ENCODE measurements at regions not wholly inside any gene's neighbourhood (a gene's known extent, or its start where the extent isn't known, plus 50 kb on each side); places are given as distances from the start of the nearest gene placed in this dataset.

DNA sequence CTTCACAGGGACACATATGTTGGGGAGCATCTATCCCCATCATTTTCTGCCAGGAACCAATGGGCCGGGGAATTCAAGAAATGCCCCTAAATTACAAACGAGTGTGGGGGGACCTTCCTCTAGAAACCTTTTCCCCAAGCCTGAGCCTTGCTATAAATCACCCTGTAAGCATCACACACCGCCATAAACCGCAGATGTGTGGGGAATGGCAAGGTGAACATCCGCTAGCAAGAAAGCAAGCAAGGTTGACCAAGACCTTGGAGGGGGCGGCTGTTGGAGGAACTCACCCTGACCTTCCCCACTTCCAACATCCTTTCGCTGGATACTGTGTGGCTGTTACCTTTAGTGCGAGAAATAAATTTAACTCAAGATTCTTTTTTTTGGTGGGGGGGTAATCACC is 693.3 kb upstream of the TBX3 start:
- no peak for DNase-seq
- Histone ChIP-seq H3K4me1 (peaks cover 0 to 7% (median 0%) of the 10 kb centered on the region in 4 donors), H3K27ac (no peak overlapping the region), H3K9me3 (no peaks in the 10 kb centered on the region), H3K27me3 (no peaks in the 10 kb centered on the region), H3K36me3 (no peaks in the 10 kb centered on the region), H3K4me3 (no peak overlapping the region)
- WGBS, 2 donors (ENCODE audit: low coverage in 1 of 2), result 44 to 61% methylated on average over 6 to 8 of the region's 8 CpGs
- intact Hi-C loops (cut with DNase I; ENCODE audit: low total_unique reads), result no loop called here
- in situ Hi-C loops (cut with MboI; ENCODE audit: low pct_ligation_motif_present in 1 of 4, low pct_unique_long_range_greater_than_20kb in 1 of 4, low sequenced_read_pairs in 3 of 4), result no loop called here
- no peak for TF ChIP-seq POLR2AphosphoS5 (IDR thresholded peaks at IDR 0.05)

DNA sequence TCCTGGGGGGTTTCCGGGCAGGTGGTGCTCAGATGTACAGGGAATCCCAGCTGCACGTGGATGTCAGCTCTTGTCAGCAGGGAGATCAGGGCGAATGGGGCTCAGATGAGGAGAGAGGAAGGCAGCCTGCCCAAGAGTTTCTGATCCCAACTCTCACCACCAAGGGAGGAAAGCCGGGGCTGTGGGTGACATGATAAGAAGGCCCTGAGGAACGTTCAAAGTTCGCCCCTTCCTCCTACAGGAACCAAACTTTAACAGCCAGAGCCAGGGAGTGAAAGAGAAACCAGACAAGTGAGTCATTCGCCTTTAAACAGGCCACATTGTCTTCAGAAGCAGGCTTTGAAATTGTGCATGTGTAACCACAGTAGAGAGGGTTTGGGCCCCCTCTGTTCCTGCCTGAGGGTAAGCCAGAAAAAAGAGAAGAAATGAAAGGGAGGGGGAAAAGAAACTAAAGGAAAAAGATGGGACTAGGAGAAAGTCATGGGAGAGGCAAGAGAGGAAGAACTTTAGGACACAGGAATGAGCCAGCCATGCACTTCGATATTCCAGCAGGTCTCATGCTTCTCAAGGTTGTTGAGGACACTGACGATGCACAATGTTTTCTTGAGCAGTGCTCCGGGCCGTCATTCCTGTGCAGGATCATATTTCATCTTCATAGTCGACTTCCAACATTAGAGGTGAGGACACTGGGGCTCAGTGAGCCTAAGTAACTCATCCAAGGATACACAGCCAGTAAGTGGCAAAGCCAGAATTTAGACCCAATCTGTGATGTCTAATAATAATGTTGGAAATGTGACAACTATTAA is 691.4 kb upstream of the TBX3 start:
- Histone ChIP-seq H3K9me3 (no peaks in the 10 kb centered on the region), H3K4me1 (peaks cover 0 to 7% (median 0%) of the 10 kb centered on the region in 4 donors), H3K27ac (no peak overlapping the region), H3K36me3 (no peaks in the 10 kb centered on the region), H3K4me3 (no peak overlapping the region), H3K27me3 (no peaks in the 10 kb centered on the region)
- no peak for DNase-seq
- intact Hi-C loops (cut with DNase I; ENCODE audit: low total_unique reads), result no loop called here
- WGBS, 2 donors (ENCODE audit: low coverage in 1 of 2), result 34 to 46% methylated on average over 5 to 12 of the region's 12 CpGs
- in situ Hi-C loops (cut with MboI; ENCODE audit: low pct_ligation_motif_present in 1 of 4, low pct_unique_long_range_greater_than_20kb in 1 of 4, low sequenced_read_pairs in 3 of 4), result no loop called here
- TF ChIP-seq POLR2A (IDR thresholded peaks at IDR 0.05) (no peak), EP300 (IDR thresholded peaks at IDR 0.05; ENCODE audit: low read depth) (no peak), POLR2AphosphoS5 (IDR thresholded peaks at IDR 0.05) (no peak)
- TF ChIP-seq, protein P1, sequence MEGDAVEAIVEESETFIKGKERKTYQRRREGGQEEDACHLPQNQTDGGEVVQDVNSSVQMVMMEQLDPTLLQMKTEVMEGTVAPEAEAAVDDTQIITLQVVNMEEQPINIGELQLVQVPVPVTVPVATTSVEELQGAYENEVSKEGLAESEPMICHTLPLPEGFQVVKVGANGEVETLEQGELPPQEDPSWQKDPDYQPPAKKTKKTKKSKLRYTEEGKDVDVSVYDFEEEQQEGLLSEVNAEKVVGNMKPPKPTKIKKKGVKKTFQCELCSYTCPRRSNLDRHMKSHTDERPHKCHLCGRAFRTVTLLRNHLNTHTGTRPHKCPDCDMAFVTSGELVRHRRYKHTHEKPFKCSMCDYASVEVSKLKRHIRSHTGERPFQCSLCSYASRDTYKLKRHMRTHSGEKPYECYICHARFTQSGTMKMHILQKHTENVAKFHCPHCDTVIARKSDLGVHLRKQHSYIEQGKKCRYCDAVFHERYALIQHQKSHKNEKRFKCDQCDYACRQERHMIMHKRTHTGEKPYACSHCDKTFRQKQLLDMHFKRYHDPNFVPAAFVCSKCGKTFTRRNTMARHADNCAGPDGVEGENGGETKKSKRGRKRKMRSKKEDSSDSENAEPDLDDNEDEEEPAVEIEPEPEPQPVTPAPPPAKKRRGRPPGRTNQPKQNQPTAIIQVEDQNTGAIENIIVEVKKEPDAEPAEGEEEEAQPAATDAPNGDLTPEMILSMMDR (IDR thresholded peaks at IDR 0.05), result no peak

DNA sequence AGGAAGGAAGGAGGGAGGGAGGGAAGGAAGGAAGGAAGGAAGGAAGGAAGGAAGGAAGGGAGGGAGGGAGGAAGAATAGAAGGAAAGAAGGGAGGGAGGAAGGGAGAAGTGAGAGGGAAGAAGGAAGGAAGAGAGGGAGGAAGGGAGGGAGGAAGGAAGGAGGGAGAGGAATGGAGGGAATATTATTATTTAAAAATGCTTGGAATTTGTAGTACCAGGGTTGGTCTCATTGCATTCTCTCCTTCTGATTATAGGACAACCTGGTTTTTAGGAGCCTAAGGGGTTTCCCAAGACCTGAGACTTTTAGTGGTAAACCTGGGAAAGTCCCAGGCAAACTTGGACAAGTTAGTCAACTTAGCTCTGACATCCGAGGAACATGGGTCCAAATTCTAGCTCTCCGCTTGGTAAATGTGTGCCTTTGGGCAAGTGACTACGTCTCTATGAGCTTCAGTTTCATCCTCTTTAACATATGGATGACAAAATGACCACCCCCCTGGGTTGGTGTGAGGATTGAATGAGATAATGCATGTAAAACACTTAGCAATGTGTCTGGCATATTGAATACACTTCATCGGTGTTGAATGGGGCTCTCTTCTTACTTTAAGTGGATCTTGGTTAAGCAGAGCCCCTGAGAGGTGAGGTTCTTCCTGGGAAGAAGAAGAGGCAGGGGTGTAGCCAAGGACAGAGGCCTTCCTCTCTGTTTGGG is 690.7 kb upstream of the TBX3 start:
- H3K27me3 ChIP-seq, result no peaks in the 10 kb centered on the region
- H3K4me3 ChIP-seq, result no peak overlapping the region
- in situ Hi-C loops (cut with MboI; ENCODE audit: low pct_ligation_motif_present in 1 of 4, low pct_unique_long_range_greater_than_20kb in 1 of 4, low sequenced_read_pairs in 3 of 4) (no loop called here), intact Hi-C loops (cut with DNase I; ENCODE audit: low total_unique reads) (loop anchor here (1.0 kb wide), 1 partner anchor 15 kb away; no protein-coding TSS in a partner anchor)
- DNase-seq, result no peak
- WGBS, 2 donors (ENCODE audit: low coverage in 1 of 2), result 90 to 100% methylated on average over 1 to 4 of the region's 4 CpGs
- no peaks in the 10 kb centered on the region for H3K9me3 ChIP-seq
- no peaks in the 10 kb centered on the region for H3K36me3 ChIP-seq
- H3K27ac ChIP-seq, result no peak overlapping the region
- peaks cover 0 to 7% (median 0%) of the 10 kb centered on the region in 4 donors for H3K4me1 ChIP-seq
- TF ChIP-seq, protein P1 (IDR thresholded peaks at IDR 0.05), result no peak
- TF ChIP-seq POLR2A (IDR thresholded peaks at IDR 0.05), result no peak
- TF ChIP-seq EP300 (IDR thresholded peaks at IDR 0.05; ENCODE audit: low read depth), result no peak
- TF ChIP-seq POLR2AphosphoS5 (IDR thresholded peaks at IDR 0.05), result no peak

DNA sequence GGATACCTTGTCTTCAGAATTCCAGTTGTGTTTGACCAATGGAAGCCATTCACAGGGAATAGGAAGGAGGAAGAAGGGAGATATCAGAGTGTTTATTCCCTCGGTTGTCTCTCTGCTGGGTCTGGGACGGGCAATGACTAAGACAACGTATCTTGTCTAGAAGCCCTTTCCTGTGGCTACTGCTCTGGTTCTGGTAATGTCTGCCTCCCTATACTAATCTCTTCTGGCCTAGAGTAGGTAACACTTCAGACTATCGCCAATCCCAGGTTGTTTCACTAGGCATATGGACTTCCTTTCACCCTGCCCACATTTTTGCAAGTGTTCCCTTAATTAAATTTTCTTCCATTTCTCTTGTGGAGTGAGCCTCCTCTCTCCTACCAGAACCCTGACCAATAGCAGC is 687.7 kb upstream of the TBX3 start:
- Histone ChIP-seq H3K27me3 (no peaks in the 10 kb centered on the region), H3K27ac (no peak overlapping the region), H3K36me3 (no peaks in the 10 kb centered on the region), H3K4me3 (no peak overlapping the region), H3K4me1 (peaks cover 0 to 7% (median 0%) of the 10 kb centered on the region in 4 donors), H3K9me3 (no peaks in the 10 kb centered on the region)
- in situ Hi-C loops (cut with MboI; ENCODE audit: low pct_ligation_motif_present in 1 of 4, low pct_unique_long_range_greater_than_20kb in 1 of 4, low sequenced_read_pairs in 3 of 4), result no loop called here
- 93 to 95% methylated on average over 3 to 4 of the region's 4 CpGs for WGBS, 2 donors (ENCODE audit: low coverage in 1 of 2)
- intact Hi-C loops (cut with DNase I; ENCODE audit: low total_unique reads), result no loop called here
- no peak for TF ChIP-seq POLR2A (IDR thresholded peaks at IDR 0.05)
- TF ChIP-seq, protein P1 (IDR thresholded peaks at IDR 0.05), result no peak
- TF ChIP-seq POLR2AphosphoS5 (IDR thresholded peaks at IDR 0.05), result no peak
- TF ChIP-seq EP300 (IDR thresholded peaks at IDR 0.05; ENCODE audit: low read depth), result no peak
- DNase-seq, result no peak
